Thyroid gland (tissue), 4 donors: ENCODE measurements at regions not wholly inside any gene's neighbourhood (a gene's known extent, or its start where the extent isn't known, plus 50 kb on each side); places are given as distances from the start of the nearest gene placed in this dataset.

Experiments
- DNase-seq, 2 donors: peaks; one replicate each; pipeline ENCODE4 v3.0.0-alpha.2; 2019
- H3K27ac ChIP-seq, 3 donors: fragments of 200-600 bp; sonication (generic); 1 replicate in 2 of 3; 2 replicates in 1 of 3; pipeline ENCODE4 v1.5.1; 2016 to 2019; ENCODE audit warnings: mild to moderate bottlenecking in 1 of 3, moderate library complexity in 1 of 3
- H3K27me3 ChIP-seq: fragments of 200-600 bp; sonication (generic); one replicate; pipeline ENCODE4 v1.5.1; 2019
- H3K36me3 ChIP-seq, 2 donors: fragments of 200-600 bp; sonication (generic); one replicate each; pipeline ENCODE4 v1.5.1; 2016 to 2019
- H3K4me1 ChIP-seq, 2 donors: fragments of 200-600 bp; sonication (generic); one replicate each; pipeline ENCODE4 v1.5.1; 2017 to 2019
- H3K4me3 ChIP-seq, 3 donors: fragments of 200-600 bp; sonication (generic); replicated peaks in 1 of 3; 1 replicate in 2 of 3; 2 replicates in 1 of 3; pipeline ENCODE4 v1.5.1; 2016; ENCODE audit warnings: mild to moderate bottlenecking in 1 of 3
- H3K9me3 ChIP-seq: fragments of 200-600 bp; sonication (generic); one replicate; pipeline ENCODE4 v1.5.1; 2017
- POLR2A ChIP-seq, 2 donors: fragments of 450-650 bp; IDR thresholded peaks; one replicate each; pipeline ENCODE4 v1.6.1; 2017; ENCODE audit warnings: antibody characterized with exemption in 2 of 2, mild to moderate bottlenecking in 2 of 2, moderate library complexity in 1 of 2
- WGBS, 2 donors: methylation state at CpG; one replicate each; pipeline ENCODE4 v1.1.5; 2017; 5-methylcytosine and 5-hydroxymethylcytosine counted together
- intact Hi-C: fragments of 100-400 bp; cut with DNase I; formaldehyde crosslinking; loops from one replicate; pipeline ENCODE4 v1.15.1; 2023
- TF ChIP-seq, protein P1 (sequence below), 6 experiments: fragments of 200-600 bp in 3 of 6; fragments of 450-650 bp in 3 of 6; sonication (generic) in 3 of 6; IDR thresholded peaks; one replicate each; pipeline ENCODE4 v1.5.1; 2016 to 2019; ENCODE audit warnings: antibody characterized with exemption in 6 of 6, mild to moderate bottlenecking in 2 of 6, inconsistent platforms in 1 of 6, moderate library complexity in 1 of 6

DNA sequence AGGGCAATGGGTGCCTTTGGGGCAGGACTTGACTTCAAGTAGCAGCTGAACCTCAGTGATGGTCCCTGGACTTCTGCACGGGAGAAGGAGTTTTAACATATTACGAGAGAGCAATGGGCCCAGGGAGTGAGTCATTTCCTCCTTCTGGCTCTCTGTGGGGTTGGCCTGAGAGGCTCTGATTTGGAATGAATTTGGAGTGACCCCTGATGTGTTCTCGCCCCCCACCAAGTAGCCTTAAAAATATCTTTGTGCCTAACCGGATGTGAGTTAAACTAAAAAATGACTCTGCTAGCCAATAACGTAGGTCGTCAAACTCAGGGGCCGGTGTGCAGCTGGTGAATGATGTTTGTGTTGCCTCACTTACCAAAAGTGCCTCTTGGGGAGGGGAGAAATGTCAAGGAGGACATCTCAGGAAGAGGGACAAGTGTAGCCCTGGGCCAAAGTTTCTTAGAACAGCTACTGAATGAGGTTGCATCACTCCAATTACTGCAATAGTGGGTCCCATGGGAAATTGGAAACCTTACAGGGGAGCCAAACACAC, 656.6 kb downstream of the INHBA start:
- peaks cover 0 to 16% of the 10 kb centered on the region in 2 donors for H3K4me1 ChIP-seq
- no peaks in the 10 kb centered on the region for H3K27me3 ChIP-seq
- no peak overlapping the region for H3K27ac ChIP-seq
- 43 to 54% methylated on average over 7 of the region's 7 CpGs for WGBS, 2 donors
- H3K9me3 ChIP-seq = no peaks in the 10 kb centered on the region
- no peak overlapping the region for H3K4me3 ChIP-seq
- H3K36me3 ChIP-seq = no peaks in the 10 kb centered on the region
- intact Hi-C loops = no loop called here
- DNase-seq = no peak
- TF ChIP-seq, protein P1, sequence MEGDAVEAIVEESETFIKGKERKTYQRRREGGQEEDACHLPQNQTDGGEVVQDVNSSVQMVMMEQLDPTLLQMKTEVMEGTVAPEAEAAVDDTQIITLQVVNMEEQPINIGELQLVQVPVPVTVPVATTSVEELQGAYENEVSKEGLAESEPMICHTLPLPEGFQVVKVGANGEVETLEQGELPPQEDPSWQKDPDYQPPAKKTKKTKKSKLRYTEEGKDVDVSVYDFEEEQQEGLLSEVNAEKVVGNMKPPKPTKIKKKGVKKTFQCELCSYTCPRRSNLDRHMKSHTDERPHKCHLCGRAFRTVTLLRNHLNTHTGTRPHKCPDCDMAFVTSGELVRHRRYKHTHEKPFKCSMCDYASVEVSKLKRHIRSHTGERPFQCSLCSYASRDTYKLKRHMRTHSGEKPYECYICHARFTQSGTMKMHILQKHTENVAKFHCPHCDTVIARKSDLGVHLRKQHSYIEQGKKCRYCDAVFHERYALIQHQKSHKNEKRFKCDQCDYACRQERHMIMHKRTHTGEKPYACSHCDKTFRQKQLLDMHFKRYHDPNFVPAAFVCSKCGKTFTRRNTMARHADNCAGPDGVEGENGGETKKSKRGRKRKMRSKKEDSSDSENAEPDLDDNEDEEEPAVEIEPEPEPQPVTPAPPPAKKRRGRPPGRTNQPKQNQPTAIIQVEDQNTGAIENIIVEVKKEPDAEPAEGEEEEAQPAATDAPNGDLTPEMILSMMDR (IDR thresholded peaks at IDR 0.05) = no peak
- TF ChIP-seq POLR2A (IDR thresholded peaks at IDR 0.05) = no peak

DNA sequence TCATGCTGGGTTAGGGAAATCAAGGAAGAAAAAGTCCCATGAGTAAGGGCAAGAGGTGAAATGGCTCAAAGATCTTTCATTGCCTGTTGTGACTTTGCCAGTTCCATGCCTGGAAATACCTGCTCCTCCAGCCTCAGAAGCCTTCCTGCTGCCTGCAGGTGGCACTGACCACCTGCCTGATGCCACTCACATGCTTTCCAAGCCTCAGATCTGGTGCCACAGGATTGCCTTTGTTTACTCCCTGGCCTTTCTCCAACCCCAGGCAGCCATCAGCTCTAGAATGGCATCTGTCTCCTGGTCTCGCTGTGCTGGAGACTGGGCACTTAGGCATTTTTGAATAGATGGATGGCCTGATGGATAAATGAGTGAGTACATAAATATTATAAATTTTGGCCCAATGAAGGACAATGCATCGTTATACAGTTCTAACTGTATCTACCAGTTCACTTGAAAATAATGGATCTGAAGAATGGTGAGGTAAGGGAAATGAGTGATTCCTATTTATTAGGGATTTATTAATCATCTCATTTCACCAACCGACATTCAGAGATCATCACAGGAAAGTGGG, 657.2 kb downstream of the INHBA start:
- TF ChIP-seq, protein P1 (IDR thresholded peaks at IDR 0.05) = peak in 3 of 6 experiments; percentile 31 to 47 (median 38)
- no peak for TF ChIP-seq POLR2A (IDR thresholded peaks at IDR 0.05)
- H3K27me3 ChIP-seq = no peaks in the 10 kb centered on the region
- H3K9me3 ChIP-seq = no peaks in the 10 kb centered on the region
- no peak overlapping the region for H3K27ac ChIP-seq
- no peak overlapping the region for H3K4me3 ChIP-seq
- intact Hi-C loops = no loop called here
- DNase-seq = peak; percentile 31 to 42
- H3K36me3 ChIP-seq = no peaks in the 10 kb centered on the region
- peaks cover 0 to 16% of the 10 kb centered on the region in 2 donors for H3K4me1 ChIP-seq
- 81 to 83% methylated on average over 3 of the region's 3 CpGs for WGBS, 2 donors

DNA sequence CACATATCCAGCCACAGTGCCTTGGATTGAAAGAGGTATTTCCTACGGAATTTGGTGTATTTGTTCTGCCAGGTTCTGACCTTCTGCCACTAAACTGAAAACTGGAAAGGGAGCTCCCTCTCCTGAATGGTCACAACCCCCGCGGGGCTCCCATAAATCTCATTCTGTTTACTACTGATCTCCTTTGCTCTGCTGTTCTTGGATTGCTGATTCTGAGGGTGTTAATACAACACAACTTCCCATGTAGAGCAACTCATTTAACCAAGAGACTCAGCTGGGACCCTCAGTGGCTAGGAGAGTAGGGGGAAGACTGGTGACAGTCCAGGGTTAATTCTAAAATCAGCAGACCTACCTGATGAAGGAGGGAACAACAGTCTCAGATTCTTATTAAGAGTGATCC, 662.9 kb downstream of the INHBA start:
- DNase-seq = no peak
- intact Hi-C loops = no loop called here
- Histone ChIP-seq H3K27me3 (no peaks in the 10 kb centered on the region), H3K27ac (no peak overlapping the region), H3K4me1 (no peaks in the 10 kb centered on the region), H3K4me3 (no peak overlapping the region), H3K9me3 (no peaks in the 10 kb centered on the region), H3K36me3 (no peaks in the 10 kb centered on the region)
- TF ChIP-seq POLR2A (IDR thresholded peaks at IDR 0.05) = no peak
- TF ChIP-seq, protein P1 (IDR thresholded peaks at IDR 0.05) = no peak
- 82 to 84% methylated on average over 3 of the region's 3 CpGs for WGBS, 2 donors

DNA sequence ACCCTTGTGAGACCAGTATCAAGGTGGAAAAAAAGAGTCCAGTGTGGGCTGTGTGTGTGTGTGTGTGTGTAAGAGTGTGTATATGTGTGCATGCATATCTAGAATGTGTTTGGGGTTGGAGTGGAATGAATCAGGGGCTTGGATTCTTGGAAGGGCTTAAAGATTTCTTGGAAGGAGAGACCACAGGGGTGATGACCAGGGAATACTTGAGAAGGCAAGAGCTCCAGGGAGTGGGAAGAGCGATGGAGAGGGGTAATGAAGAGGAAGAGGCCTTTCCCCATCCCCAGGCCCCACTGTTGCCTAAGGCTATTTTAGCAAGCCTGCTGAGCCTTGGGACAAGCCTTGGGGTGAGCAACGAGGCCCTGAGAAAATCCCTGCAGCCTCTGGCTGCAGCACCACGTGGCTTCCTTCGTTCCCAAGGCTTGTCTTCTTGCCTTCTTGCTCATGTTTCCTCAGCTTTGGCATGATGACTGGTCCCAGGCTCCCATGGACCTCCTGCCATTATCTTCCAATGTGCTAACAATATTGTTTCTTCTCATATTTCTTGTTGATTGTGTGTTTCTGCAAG, 663.4 kb downstream of the INHBA start:
- Histone ChIP-seq H3K9me3 (no peaks in the 10 kb centered on the region), H3K4me1 (no peaks in the 10 kb centered on the region), H3K27me3 (no peaks in the 10 kb centered on the region), H3K4me3 (no peak overlapping the region), H3K36me3 (no peaks in the 10 kb centered on the region), H3K27ac (no peak overlapping the region)
- no peak for DNase-seq
- TF ChIP-seq POLR2A (IDR thresholded peaks at IDR 0.05) = no peak
- TF ChIP-seq, protein P1 (IDR thresholded peaks at IDR 0.05) = no peak
- intact Hi-C loops = no loop called here
- WGBS, 2 donors = 68 to 80% methylated on average over 4 of the region's 4 CpGs

DNA sequence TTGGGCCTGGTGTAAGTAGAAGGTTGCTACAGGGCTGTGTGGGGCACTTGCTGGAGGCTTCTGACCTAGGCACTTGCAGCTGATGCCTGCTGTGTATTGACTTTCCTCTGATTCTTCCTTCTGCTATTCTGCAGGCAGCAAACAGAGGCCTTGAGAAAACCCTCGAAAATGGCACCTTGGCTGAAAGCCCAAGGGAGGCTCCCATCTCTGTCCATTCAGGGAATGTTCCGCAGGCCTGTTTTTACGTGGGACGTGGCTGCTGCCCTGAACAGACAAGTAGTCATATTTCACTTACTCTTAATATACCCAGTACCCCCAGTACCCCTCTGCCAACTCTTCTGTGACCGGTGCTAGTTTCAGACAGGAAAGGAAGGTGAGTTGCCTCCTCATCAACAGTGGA, 664.7 kb downstream of the INHBA start:
- DNase-seq = no peak
- H3K27me3 ChIP-seq = no peaks in the 10 kb centered on the region
- TF ChIP-seq, protein P1 (IDR thresholded peaks at IDR 0.05) = no peak
- no peak for TF ChIP-seq POLR2A (IDR thresholded peaks at IDR 0.05)
- WGBS, 2 donors = 86 to 94% methylated on average over 5 of the region's 5 CpGs
- H3K27ac ChIP-seq = no peak overlapping the region
- H3K9me3 ChIP-seq = no peaks in the 10 kb centered on the region
- no peaks in the 10 kb centered on the region for H3K4me1 ChIP-seq
- H3K36me3 ChIP-seq = no peaks in the 10 kb centered on the region
- intact Hi-C loops = no loop called here
- no peak overlapping the region for H3K4me3 ChIP-seq
